WTC11 (cell line): ENCODE measurements at regions not wholly inside any gene's neighbourhood (a gene's known extent, or its start where the extent isn't known, plus 50 kb on each side); places are given as distances from the start of the nearest gene placed in this dataset.

Experiments
- ATAC-seq: fragments of 200-7000 bp; cut with Tn5 transposase; 2 replicates; pipeline ENCODE4 v1.10.0; 2021; ENCODE audit warnings: mild to moderate bottlenecking, moderate library complexity
- CTCF ChIA-PET: fragments of 300-600 bp; sonication (Branson Sonifier 250); formaldehyde crosslinking; loops from one replicate; lab custom pipeline; 2021; ENCODE audit warnings: antibody characterized with exemption; lab: Charles Lee
- POLR2A ChIA-PET: fragments of 350-600 bp; sonication (Branson Sonifier 250); formaldehyde crosslinking; loops from one replicate; lab custom pipeline; 2021; ENCODE audit warnings: antibody characterized with exemption; lab: Charles Lee
- DNase-seq: peaks from one replicate; pipeline ENCODE4 v3.0.0; 2021; ENCODE audit warnings: low spot score
- H3K27ac Mint-ChIP-seq: 2 replicates; pipeline ENCODE4 v1.8.0; 2021; ENCODE audit warnings: mixed read lengths
- H3K27me3 Mint-ChIP-seq: 2 replicates; pipeline ENCODE4 v1.8.0; 2021; ENCODE audit warnings: low read depth, mild to moderate bottlenecking, moderate library complexity, mixed read lengths
- H3K36me3 Mint-ChIP-seq: 2 replicates; pipeline ENCODE4 v1.8.0; 2021; ENCODE audit warnings: mixed read lengths
- H3K4me1 Mint-ChIP-seq: 2 replicates; pipeline ENCODE4 v1.8.0; 2022; ENCODE audit warnings: mixed read lengths
- H3K4me3 Mint-ChIP-seq: 2 replicates; pipeline ENCODE4 v1.8.0; 2021; ENCODE audit warnings: mild to moderate bottlenecking, moderate library complexity, mixed read lengths
- H3K9me3 Mint-ChIP-seq: 2 replicates; pipeline ENCODE4 v1.8.0; 2021; ENCODE audit warnings: mixed read lengths
- AFF4 ChIP-seq: sonication (generic); formaldehyde crosslinking; IDR thresholded peaks from 2 replicates; pipeline ENCODE4 v1.8.1; 2023; ENCODE audit warnings: mild to moderate bottlenecking, missing genetic modification reagents, borderline replicate concordance
- ESRRA ChIP-seq: sonication (generic); formaldehyde crosslinking; IDR thresholded peaks from 2 replicates; pipeline ENCODE4 v1.8.1; 2022; ENCODE audit warnings: mild to moderate bottlenecking, missing genetic modification reagents, borderline replicate concordance
- FOXJ3 ChIP-seq: sonication (generic); formaldehyde crosslinking; IDR thresholded peaks from 2 replicates; pipeline ENCODE4 v1.9.0; 2021; ENCODE audit warnings: missing genetic modification reagents, mild to moderate bottlenecking, borderline replicate concordance
- HMGXB4 ChIP-seq: sonication (generic); formaldehyde crosslinking; IDR thresholded peaks from 2 replicates; pipeline ENCODE4 v1.8.1; 2023; ENCODE audit warnings: mild to moderate bottlenecking, moderate library complexity, missing genetic modification reagents
- IRF2 ChIP-seq: sonication (generic); formaldehyde crosslinking; IDR thresholded peaks from 2 replicates; pipeline ENCODE4 v1.8.0; 2022; ENCODE audit warnings: low read depth, missing genetic modification reagents, borderline replicate concordance
- KAT7 ChIP-seq: sonication (generic); formaldehyde crosslinking; IDR thresholded peaks from 2 replicates; pipeline ENCODE4 v1.8.1; 2023; ENCODE audit warnings: missing genetic modification reagents, mild to moderate bottlenecking, borderline replicate concordance
- MYBL2 ChIP-seq: sonication (generic); formaldehyde crosslinking; IDR thresholded peaks from 2 replicates; pipeline ENCODE4 v1.8.1; 2023; ENCODE audit warnings: mild to moderate bottlenecking, moderate library complexity, missing genetic modification reagents
- NR3C1 ChIP-seq: sonication (generic); formaldehyde crosslinking; conservative IDR thresholded peaks from 2 replicates; pipeline ENCODE4 v1.8.1; 2023; ENCODE audit warnings: low read depth, mild to moderate bottlenecking, missing genetic modification reagents
- PRRX2 ChIP-seq: fragments of 250-450 bp; sonication (Bioruptor Pico); IDR thresholded peaks from 2 replicates; pipeline ENCODE4 v1.8.0; 2021; ENCODE audit warnings: mild to moderate bottlenecking
- SOX15 ChIP-seq: fragments of 250-450 bp; sonication (Bioruptor Pico); IDR thresholded peaks from 2 replicates; pipeline ENCODE4 v1.9.0; 2021; ENCODE audit warnings: mild to moderate bottlenecking
- SP1 ChIP-seq: sonication (generic); formaldehyde crosslinking; conservative IDR thresholded peaks from 2 replicates; pipeline ENCODE4 v1.8.1; 2022; ENCODE audit warnings: missing genetic modification reagents
- USF2 ChIP-seq: sonication (generic); formaldehyde crosslinking; IDR thresholded peaks from 2 replicates; pipeline ENCODE4 v1.8.1; 2023; ENCODE audit warnings: mild to moderate bottlenecking, missing genetic modification reagents, moderate library complexity
- ZNF416 ChIP-seq: fragments of 250-450 bp; sonication (Bioruptor Pico); IDR thresholded peaks from 2 replicates; pipeline ENCODE4 v1.9.0; 2021; ENCODE audit warnings: mild to moderate bottlenecking, inconsistent platforms
- TF ChIP-seq, protein P1 (sequence below): sonication (generic); formaldehyde crosslinking; IDR thresholded peaks from 2 replicates; pipeline ENCODE4 v1.8.0; 2023; ENCODE audit warnings: missing genetic modification reagents, mild to moderate bottlenecking, borderline replicate concordance
- TF ChIP-seq, protein P2 (sequence below): sonication (generic); formaldehyde crosslinking; conservative IDR thresholded peaks from 2 replicates; pipeline ENCODE4 v1.8.1; 2023; ENCODE audit warnings: mild to moderate bottlenecking, low read depth, missing genetic modification reagents, moderate library complexity
- TF ChIP-seq, protein P3 (sequence below): sonication (generic); formaldehyde crosslinking; IDR thresholded peaks from 2 replicates; pipeline ENCODE4 v1.8.0; 2023; ENCODE audit warnings: missing genetic modification reagents
- TF ChIP-seq, protein P4 (sequence below): sonication (generic); formaldehyde crosslinking; IDR thresholded peaks from 2 replicates; pipeline ENCODE4 v1.8.1; 2022; ENCODE audit warnings: mild to moderate bottlenecking, moderate library complexity, missing genetic modification reagents

- Mint-ChIP-seq H3K4me1 (peaks cover 5% of the 10 kb centered on the region), H3K9me3 (peaks cover 9% of the 10 kb centered on the region), H3K36me3 (no peaks in the 10 kb centered on the region), H3K27ac (no peak overlapping the region), H3K27me3 (no peaks in the 10 kb centered on the region; the same call in 1 of the 2 replicates), H3K4me3 (no peak overlapping the region)
- ChIA-PET POLR2A (no interaction called here), CTCF (no interaction called here)
- no peak for TF ChIP-seq FOXJ3 (CRISPR knock-in tag)
- ATAC-seq = no peak
- no peak for DNase-seq
These were observed 329.9 kb downstream of the BMP4 start for GRCh38 chr14:53626761-53627160.

GRCh38 chr14:53622447-53622846, 334.2 kb downstream of the BMP4 start:
- H3K4me3 Mint-ChIP-seq = no peak overlapping the region
- CTCF ChIA-PET = no interaction called here
- ATAC-seq = no peak
- no peaks in the 10 kb centered on the region for H3K4me1 Mint-ChIP-seq
- no peaks in the 10 kb centered on the region; the same call in 1 of the 2 replicates for H3K27me3 Mint-ChIP-seq
- H3K9me3 Mint-ChIP-seq = peaks cover 6% of the 10 kb centered on the region
- H3K27ac Mint-ChIP-seq = no peak overlapping the region
- no peak for DNase-seq
- TF ChIP-seq SOX15 (CRISPR knock-in tag) = no peak
- no peak for TF ChIP-seq MYBL2 (CRISPR knock-in tag)
- TF ChIP-seq NR3C1 = no peak
- TF ChIP-seq IRF2 (CRISPR knock-in tag) = no peak
- TF ChIP-seq ESRRA (CRISPR knock-in tag) = no peak
- no peak for TF ChIP-seq USF2 (CRISPR knock-in tag)
- TF ChIP-seq ZNF416 (CRISPR knock-in tag) = no peak
- TF ChIP-seq, protein P1, sequence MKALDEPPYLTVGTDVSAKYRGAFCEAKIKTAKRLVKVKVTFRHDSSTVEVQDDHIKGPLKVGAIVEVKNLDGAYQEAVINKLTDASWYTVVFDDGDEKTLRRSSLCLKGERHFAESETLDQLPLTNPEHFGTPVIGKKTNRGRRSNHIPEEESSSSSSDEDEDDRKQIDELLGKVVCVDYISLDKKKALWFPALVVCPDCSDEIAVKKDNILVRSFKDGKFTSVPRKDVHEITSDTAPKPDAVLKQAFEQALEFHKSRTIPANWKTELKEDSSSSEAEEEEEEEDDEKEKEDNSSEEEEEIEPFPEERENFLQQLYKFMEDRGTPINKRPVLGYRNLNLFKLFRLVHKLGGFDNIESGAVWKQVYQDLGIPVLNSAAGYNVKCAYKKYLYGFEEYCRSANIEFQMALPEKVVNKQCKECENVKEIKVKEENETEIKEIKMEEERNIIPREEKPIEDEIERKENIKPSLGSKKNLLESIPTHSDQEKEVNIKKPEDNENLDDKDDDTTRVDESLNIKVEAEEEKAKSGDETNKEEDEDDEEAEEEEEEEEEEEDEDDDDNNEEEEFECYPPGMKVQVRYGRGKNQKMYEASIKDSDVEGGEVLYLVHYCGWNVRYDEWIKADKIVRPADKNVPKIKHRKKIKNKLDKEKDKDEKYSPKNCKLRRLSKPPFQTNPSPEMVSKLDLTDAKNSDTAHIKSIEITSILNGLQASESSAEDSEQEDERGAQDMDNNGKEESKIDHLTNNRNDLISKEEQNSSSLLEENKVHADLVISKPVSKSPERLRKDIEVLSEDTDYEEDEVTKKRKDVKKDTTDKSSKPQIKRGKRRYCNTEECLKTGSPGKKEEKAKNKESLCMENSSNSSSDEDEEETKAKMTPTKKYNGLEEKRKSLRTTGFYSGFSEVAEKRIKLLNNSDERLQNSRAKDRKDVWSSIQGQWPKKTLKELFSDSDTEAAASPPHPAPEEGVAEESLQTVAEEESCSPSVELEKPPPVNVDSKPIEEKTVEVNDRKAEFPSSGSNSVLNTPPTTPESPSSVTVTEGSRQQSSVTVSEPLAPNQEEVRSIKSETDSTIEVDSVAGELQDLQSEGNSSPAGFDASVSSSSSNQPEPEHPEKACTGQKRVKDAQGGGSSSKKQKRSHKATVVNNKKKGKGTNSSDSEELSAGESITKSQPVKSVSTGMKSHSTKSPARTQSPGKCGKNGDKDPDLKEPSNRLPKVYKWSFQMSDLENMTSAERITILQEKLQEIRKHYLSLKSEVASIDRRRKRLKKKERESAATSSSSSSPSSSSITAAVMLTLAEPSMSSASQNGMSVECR (CRISPR knock-in tag) = no peak
- POLR2A ChIA-PET = no interaction called here
- no peaks in the 10 kb centered on the region for H3K36me3 Mint-ChIP-seq

- Mint-ChIP-seq H3K4me1 (no peaks in the 10 kb centered on the region), H3K4me3 (no peak overlapping the region), H3K27me3 (no peaks in the 10 kb centered on the region; the same call in 1 of the 2 replicates), H3K36me3 (no peaks in the 10 kb centered on the region), H3K9me3 (peaks cover 5% of the 10 kb centered on the region), H3K27ac (no peak overlapping the region)
- ATAC-seq = no peak
- DNase-seq = no peak
- ChIA-PET CTCF (no interaction called here), POLR2A (no interaction called here)
- TF ChIP-seq PRRX2 (CRISPR knock-in tag) = no peak
- TF ChIP-seq KAT7 (CRISPR knock-in tag) = no peak
- TF ChIP-seq, protein P2, sequence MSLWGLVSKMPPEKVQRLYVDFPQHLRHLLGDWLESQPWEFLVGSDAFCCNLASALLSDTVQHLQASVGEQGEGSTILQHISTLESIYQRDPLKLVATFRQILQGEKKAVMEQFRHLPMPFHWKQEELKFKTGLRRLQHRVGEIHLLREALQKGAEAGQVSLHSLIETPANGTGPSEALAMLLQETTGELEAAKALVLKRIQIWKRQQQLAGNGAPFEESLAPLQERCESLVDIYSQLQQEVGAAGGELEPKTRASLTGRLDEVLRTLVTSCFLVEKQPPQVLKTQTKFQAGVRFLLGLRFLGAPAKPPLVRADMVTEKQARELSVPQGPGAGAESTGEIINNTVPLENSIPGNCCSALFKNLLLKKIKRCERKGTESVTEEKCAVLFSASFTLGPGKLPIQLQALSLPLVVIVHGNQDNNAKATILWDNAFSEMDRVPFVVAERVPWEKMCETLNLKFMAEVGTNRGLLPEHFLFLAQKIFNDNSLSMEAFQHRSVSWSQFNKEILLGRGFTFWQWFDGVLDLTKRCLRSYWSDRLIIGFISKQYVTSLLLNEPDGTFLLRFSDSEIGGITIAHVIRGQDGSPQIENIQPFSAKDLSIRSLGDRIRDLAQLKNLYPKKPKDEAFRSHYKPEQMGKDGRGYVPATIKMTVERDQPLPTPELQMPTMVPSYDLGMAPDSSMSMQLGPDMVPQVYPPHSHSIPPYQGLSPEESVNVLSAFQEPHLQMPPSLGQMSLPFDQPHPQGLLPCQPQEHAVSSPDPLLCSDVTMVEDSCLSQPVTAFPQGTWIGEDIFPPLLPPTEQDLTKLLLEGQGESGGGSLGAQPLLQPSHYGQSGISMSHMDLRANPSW (CRISPR knock-in tag) = no peak
- TF ChIP-seq, protein P3, sequence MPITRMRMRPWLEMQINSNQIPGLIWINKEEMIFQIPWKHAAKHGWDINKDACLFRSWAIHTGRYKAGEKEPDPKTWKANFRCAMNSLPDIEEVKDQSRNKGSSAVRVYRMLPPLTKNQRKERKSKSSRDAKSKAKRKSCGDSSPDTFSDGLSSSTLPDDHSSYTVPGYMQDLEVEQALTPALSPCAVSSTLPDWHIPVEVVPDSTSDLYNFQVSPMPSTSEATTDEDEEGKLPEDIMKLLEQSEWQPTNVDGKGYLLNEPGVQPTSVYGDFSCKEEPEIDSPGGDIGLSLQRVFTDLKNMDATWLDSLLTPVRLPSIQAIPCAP (CRISPR knock-in tag) = no peak
- no peak for TF ChIP-seq SP1 (CRISPR knock-in tag)
- no peak for TF ChIP-seq HMGXB4 (CRISPR knock-in tag)
- no peak for TF ChIP-seq AFF4 (CRISPR knock-in tag)
- TF ChIP-seq, protein P4, sequence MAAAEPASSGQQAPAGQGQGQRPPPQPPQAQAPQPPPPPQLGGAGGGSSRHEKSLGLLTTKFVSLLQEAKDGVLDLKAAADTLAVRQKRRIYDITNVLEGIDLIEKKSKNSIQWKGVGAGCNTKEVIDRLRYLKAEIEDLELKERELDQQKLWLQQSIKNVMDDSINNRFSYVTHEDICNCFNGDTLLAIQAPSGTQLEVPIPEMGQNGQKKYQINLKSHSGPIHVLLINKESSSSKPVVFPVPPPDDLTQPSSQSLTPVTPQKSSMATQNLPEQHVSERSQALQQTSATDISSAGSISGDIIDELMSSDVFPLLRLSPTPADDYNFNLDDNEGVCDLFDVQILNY (CRISPR knock-in tag) = no peak
These were observed 334.7 kb downstream of the BMP4 start for GRCh38 chr14:53621921-53622320.
